ENCODE measurements at regions not wholly inside any gene's neighbourhood (a gene's known extent, or its start where the extent isn't known, plus 50 kb on each side); places are given as distances from the start of the nearest gene placed in this dataset.

- Histone ChIP-seq H3K14ac (ENCODE audit: low read length in 2 of 2) (no peak overlapping the region), H3K27ac (ENCODE audit: low read length, poor library complexity, severe bottlenecking) (no peak overlapping the region), H2AFZ (ENCODE audit: low read depth, low read length) (no peak overlapping the region), H3K79me1 (replicated peaks; ENCODE audit: low read length, poor library complexity, severe bottlenecking) (no peaks in the 10 kb centered on the region), H3K18ac (ENCODE audit: low read depth in 1 of 2, low read length in 2 of 2) (no peak overlapping the region), H2BK5ac (ENCODE audit: low read depth, low read length, poor library complexity, severe bottlenecking) (no peak overlapping the region), H3K9ac (ENCODE audit: low read length) (no peak overlapping the region), H3K23ac (ENCODE audit: low read length in 2 of 2) (no peak overlapping the region), H3K4me1 (ENCODE audit: control insufficient read depth, insufficient read depth, low read depth, low read length) (peaks cover 1% of the 10 kb centered on the region), H2AK5ac (ENCODE audit: low read length, severe bottlenecking) (no peak overlapping the region), H3K36me3 (ENCODE audit: control insufficient read depth in 1 of 2, insufficient read depth in 2 of 2, low read depth in 1 of 2, low read length in 2 of 2) (no peaks in the 10 kb centered on the region), H2BK120ac (ENCODE audit: low read depth, low read length) (no peak overlapping the region), H3K4ac (ENCODE audit: low read depth in 1 of 2, low read length in 2 of 2) (no peak overlapping the region), H2BK15ac (ENCODE audit: low read depth, poor library complexity, severe bottlenecking) (no peak overlapping the region), H4K8ac (ENCODE audit: low read length) (no peak overlapping the region), H3K9me3 (ENCODE audit: control insufficient read depth, low read length) (no peaks in the 10 kb centered on the region), H3K4me2 (ENCODE audit: low read length, poor library complexity, severe bottlenecking) (no peak overlapping the region), H2BK12ac (ENCODE audit: low read length in 2 of 2) (no peak overlapping the region), H3K4me3 (ENCODE audit: insufficient read depth in 1 of 2, low read depth in 1 of 2, low read length in 2 of 2) (no peak overlapping the region), H3K27me3 (ENCODE audit: control insufficient read depth in 1 of 2, insufficient read depth in 1 of 2, low read length in 2 of 2) (peaks cover 27 to 78% of the 10 kb centered on the region in 2 experiments), H4K91ac (ENCODE audit: low read length) (no peak overlapping the region)
- WGBS = 57% methylated on average over 5 of the region's 5 CpGs
- no peak for DNase-seq
Measured at GRCh38 chr20:48474022-48474421, 353.8 kb downstream of the PREX1 start.

GRCh38 chr20:48471759-48472408 is 355.9 kb downstream of the PREX1 start:
- H2BK5ac ChIP-seq (ENCODE audit: low read depth, low read length, poor library complexity, severe bottlenecking) = no peak overlapping the region
- no peak overlapping the region for H3K4ac ChIP-seq (ENCODE audit: low read depth in 1 of 2, low read length in 2 of 2)
- no peak overlapping the region for H3K27ac ChIP-seq (ENCODE audit: low read length, poor library complexity, severe bottlenecking)
- no peak overlapping the region for H2AFZ ChIP-seq (ENCODE audit: low read depth, low read length)
- no peak overlapping the region for H2AK5ac ChIP-seq (ENCODE audit: low read length, severe bottlenecking)
- no peak overlapping the region for H3K9ac ChIP-seq (ENCODE audit: low read length)
- WGBS = 67% methylated on average over 9 of the region's 9 CpGs
- no peak overlapping the region for H4K91ac ChIP-seq (ENCODE audit: low read length)
- H3K14ac ChIP-seq (ENCODE audit: low read length in 2 of 2) = no peak overlapping the region
- H3K27me3 ChIP-seq (ENCODE audit: control insufficient read depth in 1 of 2, insufficient read depth in 1 of 2, low read length in 2 of 2) = peaks cover 14 to 63% of the 10 kb centered on the region in 2 experiments
- H3K23ac ChIP-seq (ENCODE audit: low read length in 2 of 2) = no peak overlapping the region
- no peaks in the 10 kb centered on the region for H3K9me3 ChIP-seq (ENCODE audit: control insufficient read depth, low read length)
- no peak overlapping the region for H2BK12ac ChIP-seq (ENCODE audit: low read length in 2 of 2)
- H3K36me3 ChIP-seq (ENCODE audit: control insufficient read depth in 1 of 2, insufficient read depth in 2 of 2, low read depth in 1 of 2, low read length in 2 of 2) = no peaks in the 10 kb centered on the region
- H3K79me1 ChIP-seq (replicated peaks; ENCODE audit: low read length, poor library complexity, severe bottlenecking) = no peaks in the 10 kb centered on the region
- H2BK120ac ChIP-seq (ENCODE audit: low read depth, low read length) = no peak overlapping the region
- H3K4me3 ChIP-seq (ENCODE audit: insufficient read depth in 1 of 2, low read depth in 1 of 2, low read length in 2 of 2) = no peak overlapping the region
- H3K4me2 ChIP-seq (ENCODE audit: low read length, poor library complexity, severe bottlenecking) = no peak overlapping the region
- no peak overlapping the region for H4K8ac ChIP-seq (ENCODE audit: low read length)
- DNase-seq = no peak
- no peak overlapping the region for H3K18ac ChIP-seq (ENCODE audit: low read depth in 1 of 2, low read length in 2 of 2)
- H3K4me1 ChIP-seq (ENCODE audit: control insufficient read depth, insufficient read depth, low read depth, low read length) = peaks cover 1% of the 10 kb centered on the region
- H2BK15ac ChIP-seq (ENCODE audit: low read depth, poor library complexity, severe bottlenecking) = no peak overlapping the region

GRCh38 chr20:48471176-48471575 is 356.6 kb downstream of the PREX1 start:
- H3K36me3 ChIP-seq (ENCODE audit: control insufficient read depth in 1 of 2, insufficient read depth in 2 of 2, low read depth in 1 of 2, low read length in 2 of 2) = no peaks in the 10 kb centered on the region
- no peak overlapping the region for H4K91ac ChIP-seq (ENCODE audit: low read length)
- no peak overlapping the region for H3K4ac ChIP-seq (ENCODE audit: low read depth in 1 of 2, low read length in 2 of 2)
- H4K8ac ChIP-seq (ENCODE audit: low read length) = no peak overlapping the region
- no peak overlapping the region for H2BK120ac ChIP-seq (ENCODE audit: low read depth, low read length)
- H3K9me3 ChIP-seq (ENCODE audit: control insufficient read depth, low read length) = no peaks in the 10 kb centered on the region
- H2AFZ ChIP-seq (ENCODE audit: low read depth, low read length) = no peak overlapping the region
- DNase-seq = no peak
- no peak overlapping the region for H3K18ac ChIP-seq (ENCODE audit: low read depth in 1 of 2, low read length in 2 of 2)
- H3K14ac ChIP-seq (ENCODE audit: low read length in 2 of 2) = no peak overlapping the region
- H3K4me1 ChIP-seq (ENCODE audit: control insufficient read depth, insufficient read depth, low read depth, low read length) = peaks cover 1% of the 10 kb centered on the region
- H2BK5ac ChIP-seq (ENCODE audit: low read depth, low read length, poor library complexity, severe bottlenecking) = no peak overlapping the region
- H3K79me1 ChIP-seq (replicated peaks; ENCODE audit: low read length, poor library complexity, severe bottlenecking) = no peaks in the 10 kb centered on the region
- H2BK12ac ChIP-seq (ENCODE audit: low read length in 2 of 2) = no peak overlapping the region
- H3K27me3 ChIP-seq (ENCODE audit: control insufficient read depth in 1 of 2, insufficient read depth in 1 of 2, low read length in 2 of 2) = peaks cover 14 to 59% of the 10 kb centered on the region in 2 experiments
- no peak overlapping the region for H3K9ac ChIP-seq (ENCODE audit: low read length)
- 52% methylated on average over 3 of the region's 5 CpGs for WGBS
- no peak overlapping the region for H2AK5ac ChIP-seq (ENCODE audit: low read length, severe bottlenecking)
- no peak overlapping the region for H3K27ac ChIP-seq (ENCODE audit: low read length, poor library complexity, severe bottlenecking)
- no peak overlapping the region for H3K23ac ChIP-seq (ENCODE audit: low read length in 2 of 2)
- H3K4me2 ChIP-seq (ENCODE audit: low read length, poor library complexity, severe bottlenecking) = no peak overlapping the region
- no peak overlapping the region for H2BK15ac ChIP-seq (ENCODE audit: low read depth, poor library complexity, severe bottlenecking)
- H3K4me3 ChIP-seq (ENCODE audit: insufficient read depth in 1 of 2, low read depth in 1 of 2, low read length in 2 of 2) = no peak overlapping the region

GRCh38 chr20:48470141-48470540 is 357.7 kb downstream of the PREX1 start:
- H3K18ac ChIP-seq (ENCODE audit: low read depth in 1 of 2, low read length in 2 of 2) = no peak overlapping the region
- no peaks in the 10 kb centered on the region for H3K9me3 ChIP-seq (ENCODE audit: control insufficient read depth, low read length)
- H3K27me3 ChIP-seq (ENCODE audit: control insufficient read depth in 1 of 2, insufficient read depth in 1 of 2, low read length in 2 of 2) = peaks cover 14 to 55% of the 10 kb centered on the region in 2 experiments
- no peak overlapping the region for H3K4me2 ChIP-seq (ENCODE audit: low read length, poor library complexity, severe bottlenecking)
- no peak overlapping the region for H2BK12ac ChIP-seq (ENCODE audit: low read length in 2 of 2)
- H3K79me1 ChIP-seq (replicated peaks; ENCODE audit: low read length, poor library complexity, severe bottlenecking) = no peaks in the 10 kb centered on the region
- no peak overlapping the region for H2AFZ ChIP-seq (ENCODE audit: low read depth, low read length)
- H4K8ac ChIP-seq (ENCODE audit: low read length) = no peak overlapping the region
- peaks cover 1% of the 10 kb centered on the region for H3K4me1 ChIP-seq (ENCODE audit: control insufficient read depth, insufficient read depth, low read depth, low read length)
- no peak overlapping the region for H2BK5ac ChIP-seq (ENCODE audit: low read depth, low read length, poor library complexity, severe bottlenecking)
- no peak overlapping the region for H2AK5ac ChIP-seq (ENCODE audit: low read length, severe bottlenecking)
- no peak overlapping the region for H3K4me3 ChIP-seq (ENCODE audit: insufficient read depth in 1 of 2, low read depth in 1 of 2, low read length in 2 of 2)
- H3K36me3 ChIP-seq (ENCODE audit: control insufficient read depth in 1 of 2, insufficient read depth in 2 of 2, low read depth in 1 of 2, low read length in 2 of 2) = no peaks in the 10 kb centered on the region
- no peak overlapping the region for H3K14ac ChIP-seq (ENCODE audit: low read length in 2 of 2)
- H3K9ac ChIP-seq (ENCODE audit: low read length) = no peak overlapping the region
- WGBS = 100% methylated on average over 1 of the region's 3 CpGs
- H4K91ac ChIP-seq (ENCODE audit: low read length) = no peak overlapping the region
- no peak for DNase-seq
- no peak overlapping the region for H2BK15ac ChIP-seq (ENCODE audit: low read depth, poor library complexity, severe bottlenecking)
- no peak overlapping the region for H3K23ac ChIP-seq (ENCODE audit: low read length in 2 of 2)
- H3K4ac ChIP-seq (ENCODE audit: low read depth in 1 of 2, low read length in 2 of 2) = no peak overlapping the region
- no peak overlapping the region for H3K27ac ChIP-seq (ENCODE audit: low read length, poor library complexity, severe bottlenecking)
- no peak overlapping the region for H2BK120ac ChIP-seq (ENCODE audit: low read depth, low read length)
